NCI-H146 treated with DMSO at 0.1 percent for 48 hours (cell line): ENCODE measurements at regions not wholly inside any gene's neighbourhood (a gene's known extent, or its start where the extent isn't known, plus 50 kb on each side); places are given as distances from the start of the nearest gene placed in this dataset.

Source experiments
- DNase-seq: peaks from one replicate; lab custom pipeline; 2025; ENCODE audit not compliant: unreplicated experiment; lab: John Stamatoyannopoulos, UW

DNA sequence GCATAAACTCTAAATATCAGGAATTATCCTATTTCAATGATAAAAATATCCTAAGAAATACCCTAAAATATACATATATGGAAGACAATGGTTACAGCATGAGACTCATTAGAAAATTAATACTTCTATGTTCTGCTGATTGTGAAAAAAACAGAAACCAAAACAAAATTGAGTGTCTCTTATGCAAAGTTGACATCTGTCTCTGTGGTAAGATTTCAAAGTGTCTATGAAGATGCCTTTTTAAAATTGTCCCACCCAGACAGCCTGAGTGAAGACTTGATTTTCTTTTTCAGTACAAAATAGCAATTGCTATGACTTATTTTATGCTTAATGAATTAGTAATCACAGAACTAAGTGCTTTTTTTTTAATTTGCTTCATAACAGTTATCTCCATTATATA is 1368.4 kb upstream of the LRRTM1 start:
- no peak for DNase-seq

DNA sequence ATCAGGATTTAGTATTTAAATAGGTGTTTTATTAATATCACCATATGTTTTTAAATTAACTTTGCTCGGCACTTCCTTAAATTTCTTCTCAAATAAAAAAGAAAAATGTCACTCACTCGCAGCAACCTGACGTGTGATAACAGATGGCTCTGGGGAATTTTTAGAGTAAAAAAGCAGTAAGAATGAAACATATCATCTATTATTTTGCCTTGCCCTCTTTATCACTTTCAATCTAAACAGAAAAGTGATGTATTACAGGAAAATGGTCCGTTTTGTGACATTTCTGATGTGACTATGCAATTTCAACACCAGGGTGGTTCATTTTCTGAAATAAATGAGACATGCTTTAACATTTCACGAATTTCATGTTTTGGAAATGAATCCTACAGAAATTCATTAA is 1368.0 kb upstream of the LRRTM1 start:
- no peak for DNase-seq

DNA sequence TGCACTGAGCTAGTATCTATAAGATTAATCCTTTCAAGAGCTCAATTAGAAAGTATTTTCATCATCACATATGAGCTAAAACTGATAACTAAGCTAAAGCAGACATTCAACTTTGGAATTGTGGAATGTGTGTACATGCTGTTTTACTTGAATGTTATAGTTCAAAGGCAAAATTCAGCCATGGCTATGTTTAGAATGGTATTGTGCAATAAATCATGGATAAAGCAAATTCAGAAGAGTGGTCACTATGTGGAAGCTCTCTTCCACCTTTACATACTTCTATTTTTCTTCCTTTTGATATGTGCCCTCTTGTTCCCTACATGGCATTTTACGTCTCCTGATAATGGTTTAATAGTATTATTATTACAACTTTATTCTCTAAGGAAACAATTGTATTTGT is 1366.3 kb upstream of the LRRTM1 start:
- DNase-seq = no peak

DNA sequence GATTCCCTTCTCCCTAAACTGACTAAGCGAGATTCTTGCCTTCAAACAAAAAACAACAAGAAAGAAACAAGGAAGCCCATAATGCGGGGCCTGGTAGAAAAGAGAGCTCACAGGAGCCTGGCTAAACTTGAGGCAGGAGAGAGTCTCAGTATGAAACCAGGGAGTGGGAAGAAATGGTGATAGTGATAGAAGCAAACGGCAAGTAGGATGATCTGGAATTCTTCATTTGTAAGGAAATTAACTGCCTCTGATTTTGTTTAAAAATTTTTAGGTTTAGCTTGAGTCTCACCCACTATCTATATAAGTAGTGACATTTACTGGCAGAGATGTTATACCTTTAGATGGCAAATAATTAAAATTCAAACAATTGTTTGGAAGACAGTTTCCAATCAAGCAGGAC is 1356.5 kb upstream of the LRRTM1 start:
- no peak for DNase-seq

DNA sequence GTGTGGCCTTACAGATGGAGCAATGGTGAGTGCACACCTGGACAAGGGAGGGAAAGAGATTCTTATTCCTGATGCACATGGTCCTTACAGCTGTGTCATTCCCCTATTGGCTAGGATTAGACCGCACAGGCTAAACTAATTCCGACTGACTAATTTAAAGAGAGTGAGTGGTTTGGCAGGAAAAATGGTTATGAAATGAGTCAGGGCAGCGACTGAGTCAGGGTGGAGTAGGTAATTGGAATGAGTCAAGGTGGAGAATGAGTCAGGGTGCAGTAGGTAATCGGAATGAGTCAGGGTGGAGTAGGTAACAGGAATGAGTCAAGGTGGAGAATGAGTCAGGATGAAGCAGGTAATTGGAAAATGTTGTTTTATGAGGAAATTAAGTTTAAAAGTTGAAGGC is 1353.7 kb upstream of the LRRTM1 start:
- no peak for DNase-seq

DNA sequence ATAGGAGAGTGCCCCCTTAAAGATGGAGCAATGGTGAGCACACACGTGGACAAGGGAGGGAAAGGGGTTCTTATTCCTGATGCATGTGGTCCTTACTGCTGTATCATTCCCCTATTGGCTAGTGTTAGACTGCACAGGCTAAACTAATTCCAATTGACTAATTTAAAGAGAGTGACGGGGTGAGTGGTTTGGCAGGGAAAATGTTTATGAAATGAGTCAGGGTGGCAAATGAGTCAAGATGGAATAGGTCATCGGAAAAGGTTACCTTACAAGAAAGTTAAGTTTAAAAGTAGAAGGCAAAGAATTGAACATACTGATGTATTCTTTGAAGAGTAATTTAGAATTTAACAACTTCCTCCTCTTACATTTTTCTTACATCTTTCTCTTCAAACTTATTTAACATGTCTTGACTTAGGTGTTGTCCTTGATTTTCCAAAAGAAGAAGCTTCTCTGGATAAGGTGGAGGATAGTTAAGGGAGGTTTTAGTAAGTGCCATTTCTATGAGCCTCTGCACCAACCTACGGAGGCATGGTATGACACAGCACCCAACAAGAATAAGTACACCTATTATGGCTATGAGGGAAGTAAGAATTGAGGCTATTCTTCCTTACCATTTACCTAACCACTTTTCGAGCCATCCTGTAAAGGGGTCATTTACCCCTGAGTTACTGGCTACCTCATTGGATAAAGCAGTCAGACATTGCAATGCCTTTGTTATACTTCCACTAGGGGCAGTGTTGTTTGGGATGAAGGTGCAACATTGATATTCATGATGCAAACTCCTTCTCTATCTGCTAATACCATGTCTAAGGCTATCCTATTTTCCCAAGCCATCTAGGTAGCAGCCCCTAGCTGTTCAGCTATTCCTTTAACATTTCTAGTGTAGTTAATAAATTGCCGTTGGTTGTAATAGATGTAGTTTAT is 1345.8 kb upstream of the LRRTM1 start:
- DNase-seq = no peak

DNA sequence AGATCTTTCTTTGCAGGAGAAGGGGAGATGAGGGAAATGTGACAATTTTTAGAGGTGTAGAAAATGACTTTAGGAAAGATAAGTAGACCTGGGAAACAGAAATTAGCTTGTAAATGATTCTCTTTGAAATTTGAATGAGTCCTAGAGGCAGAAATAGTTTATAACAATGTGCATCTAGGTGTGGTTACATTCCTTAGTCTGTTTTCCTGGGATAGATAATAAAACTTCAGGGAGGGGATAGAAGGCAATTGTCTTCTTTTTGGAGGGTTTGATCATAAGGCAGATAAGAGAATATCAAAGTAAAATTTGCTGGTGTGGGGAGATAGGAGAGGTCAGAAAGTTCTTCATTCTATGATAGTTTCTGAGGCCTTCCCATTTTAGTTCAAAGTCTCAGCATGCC is 1344.3 kb upstream of the LRRTM1 start:
- DNase-seq = no peak

DNA sequence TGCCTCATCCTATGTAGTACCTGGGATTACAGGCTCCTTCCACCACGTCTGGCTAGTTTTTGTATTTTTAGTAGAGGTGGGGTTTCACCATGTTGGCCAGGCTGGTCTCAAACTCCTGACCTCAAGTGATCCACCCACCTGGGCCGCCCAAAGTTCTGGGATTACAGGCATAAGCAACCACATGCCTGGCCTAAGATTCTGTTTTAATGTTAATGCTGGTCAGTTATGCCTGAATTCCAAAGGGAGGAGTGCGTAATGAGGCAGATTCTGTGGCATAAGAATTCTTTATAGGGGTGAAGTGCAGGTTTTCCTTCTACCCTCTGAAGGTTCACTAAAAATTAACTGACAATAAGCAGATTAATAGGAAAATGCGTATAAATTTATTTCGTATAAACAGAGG is 1343.8 kb upstream of the LRRTM1 start:
- DNase-seq = no peak

DNA sequence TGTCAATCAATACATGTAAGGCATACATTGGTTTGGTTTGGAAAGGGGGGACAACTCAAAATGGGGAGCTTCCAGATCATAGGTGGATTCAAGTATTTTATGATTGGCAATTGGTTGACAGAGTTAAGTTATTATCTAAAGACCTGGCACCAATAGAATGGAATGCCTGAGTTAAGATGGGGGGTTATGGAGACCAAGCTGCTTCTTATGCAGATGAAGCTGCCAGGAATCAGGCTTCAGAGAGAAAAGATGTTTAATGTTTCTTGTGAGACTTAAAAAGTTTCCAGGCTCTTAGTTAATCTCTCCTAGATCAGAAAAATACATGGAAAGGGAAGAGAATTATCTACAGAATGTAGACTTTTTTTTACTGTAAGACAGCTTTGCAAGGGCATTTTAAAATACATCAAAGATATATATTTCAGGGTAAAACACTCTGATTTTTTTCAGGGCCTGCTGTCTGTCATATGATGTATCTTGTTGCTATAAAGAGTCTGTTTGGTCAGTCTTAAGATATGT is 1343.2 kb upstream of the LRRTM1 start:
- no peak for DNase-seq

DNA sequence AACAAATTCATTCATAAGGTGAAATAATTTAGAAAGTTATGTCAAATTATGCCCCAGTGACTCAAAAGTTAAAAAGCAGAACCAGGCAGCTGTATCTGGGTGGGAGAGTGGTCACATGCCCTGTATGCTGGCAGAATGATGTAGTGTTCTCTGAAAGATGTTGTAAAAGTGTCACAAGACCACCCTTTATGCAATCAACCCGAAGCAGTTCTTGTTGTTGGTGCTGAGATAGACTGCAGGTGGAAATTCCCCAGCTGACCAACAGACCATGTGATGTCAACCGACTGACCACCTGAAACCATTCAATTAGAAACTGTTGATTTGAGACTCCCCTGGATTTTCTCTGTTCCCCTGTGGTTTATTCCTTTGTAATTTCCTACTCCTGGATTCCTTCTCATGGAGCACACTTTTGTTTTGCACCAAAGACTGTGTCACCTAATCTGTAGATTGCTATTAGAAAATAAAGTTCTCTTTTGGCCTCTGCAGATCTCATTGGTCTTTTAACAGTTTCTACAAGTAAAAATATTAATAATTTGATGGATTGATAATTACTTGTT is 1341.3 kb upstream of the LRRTM1 start:
- DNase-seq = no peak

DNA sequence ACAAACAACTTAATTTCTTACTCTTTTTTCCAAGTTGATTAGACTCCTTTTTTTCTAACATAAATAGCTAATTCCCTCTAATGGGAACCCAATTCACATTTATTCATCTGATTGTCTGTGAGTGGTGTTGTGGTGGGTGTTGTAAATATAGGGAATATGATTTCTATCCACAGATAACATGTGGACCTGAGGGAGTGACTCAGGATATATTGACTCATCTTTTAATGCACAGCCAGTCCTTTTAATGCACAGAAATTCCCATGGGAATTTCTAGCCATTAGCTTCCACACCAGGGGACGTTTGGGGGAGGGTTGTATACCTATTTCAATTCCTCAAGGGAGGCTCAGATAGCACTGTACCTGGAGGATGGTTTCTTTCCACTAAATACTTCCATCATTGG is 1339.6 kb upstream of the LRRTM1 start:
- DNase-seq = no peak

DNA sequence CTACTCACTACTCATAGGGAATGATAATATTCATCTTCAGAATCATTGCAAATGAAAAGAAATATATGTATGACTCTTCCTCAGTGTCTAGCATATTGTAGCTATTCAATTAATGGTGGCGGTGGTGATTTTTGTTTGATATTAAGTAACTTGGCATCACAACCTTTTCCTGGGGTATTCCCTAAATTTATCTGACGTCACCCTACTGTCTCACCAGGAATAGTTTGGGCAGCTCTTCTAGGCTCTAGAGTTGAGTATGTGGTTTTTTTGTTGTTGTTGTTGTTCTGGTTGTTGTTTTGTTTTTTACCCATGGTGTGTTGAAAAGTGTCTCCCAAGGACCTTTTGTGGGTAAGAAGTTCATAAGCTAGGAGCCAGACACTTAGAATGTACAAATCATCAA is 1320.3 kb upstream of the LRRTM1 start:
- no peak for DNase-seq

DNA sequence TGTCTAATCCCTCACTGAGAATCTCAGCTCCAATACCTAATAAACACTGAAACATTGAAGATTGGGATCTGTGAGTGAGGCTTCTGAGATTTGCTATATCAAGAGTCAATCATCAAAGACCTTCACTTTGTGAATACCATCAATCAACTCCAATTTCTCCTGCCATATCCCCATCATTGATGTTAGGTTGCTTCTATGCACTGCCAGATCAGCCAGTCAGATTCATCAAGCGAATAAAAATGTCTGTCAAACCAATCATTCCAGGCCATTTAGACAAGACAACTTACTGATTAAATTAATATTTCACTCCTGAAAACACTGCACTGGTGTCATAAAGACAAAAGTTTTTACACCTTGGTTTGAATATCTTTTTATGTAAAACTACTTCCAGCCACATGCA is 1295.5 kb upstream of the LRRTM1 start:
- no peak for DNase-seq

DNA sequence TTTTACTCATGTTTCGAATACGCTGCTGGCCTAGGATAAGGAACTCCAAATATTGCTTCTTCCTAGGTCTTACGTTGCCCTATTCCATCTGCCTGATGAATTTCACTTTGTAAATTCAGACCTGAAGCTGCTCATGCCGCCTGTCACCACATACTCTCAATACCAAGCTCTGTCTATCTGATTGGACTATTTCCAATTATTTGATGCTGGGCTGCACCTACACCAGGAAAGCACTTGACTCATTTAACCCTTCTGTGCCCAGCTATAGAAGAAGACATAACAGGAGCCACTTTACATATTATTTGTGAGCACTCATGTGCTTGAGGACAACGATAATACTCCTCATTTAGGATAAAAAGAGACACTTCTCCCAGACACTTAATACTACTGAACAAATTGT is 1293.9 kb upstream of the LRRTM1 start:
- DNase-seq = no peak

DNA sequence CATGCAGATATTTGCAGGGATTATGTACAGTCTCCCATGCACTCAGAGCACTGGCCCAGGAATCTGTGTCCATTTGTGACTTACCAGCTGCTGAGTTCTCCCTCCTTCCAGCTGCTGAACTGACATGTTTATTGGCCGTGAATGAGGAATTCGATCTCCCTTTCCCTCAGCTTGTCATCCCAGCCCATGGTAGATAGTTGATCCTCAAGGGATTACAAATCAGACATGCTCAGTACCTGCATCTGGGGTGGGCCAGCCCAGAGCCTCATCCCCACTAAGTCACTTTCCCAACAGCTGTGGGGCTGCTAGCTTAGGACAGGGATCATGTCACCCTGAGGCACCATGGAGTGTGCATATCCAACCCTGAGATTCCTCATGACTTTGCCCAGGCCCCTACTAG is 1284.9 kb upstream of the LRRTM1 start:
- no peak for DNase-seq

DNA sequence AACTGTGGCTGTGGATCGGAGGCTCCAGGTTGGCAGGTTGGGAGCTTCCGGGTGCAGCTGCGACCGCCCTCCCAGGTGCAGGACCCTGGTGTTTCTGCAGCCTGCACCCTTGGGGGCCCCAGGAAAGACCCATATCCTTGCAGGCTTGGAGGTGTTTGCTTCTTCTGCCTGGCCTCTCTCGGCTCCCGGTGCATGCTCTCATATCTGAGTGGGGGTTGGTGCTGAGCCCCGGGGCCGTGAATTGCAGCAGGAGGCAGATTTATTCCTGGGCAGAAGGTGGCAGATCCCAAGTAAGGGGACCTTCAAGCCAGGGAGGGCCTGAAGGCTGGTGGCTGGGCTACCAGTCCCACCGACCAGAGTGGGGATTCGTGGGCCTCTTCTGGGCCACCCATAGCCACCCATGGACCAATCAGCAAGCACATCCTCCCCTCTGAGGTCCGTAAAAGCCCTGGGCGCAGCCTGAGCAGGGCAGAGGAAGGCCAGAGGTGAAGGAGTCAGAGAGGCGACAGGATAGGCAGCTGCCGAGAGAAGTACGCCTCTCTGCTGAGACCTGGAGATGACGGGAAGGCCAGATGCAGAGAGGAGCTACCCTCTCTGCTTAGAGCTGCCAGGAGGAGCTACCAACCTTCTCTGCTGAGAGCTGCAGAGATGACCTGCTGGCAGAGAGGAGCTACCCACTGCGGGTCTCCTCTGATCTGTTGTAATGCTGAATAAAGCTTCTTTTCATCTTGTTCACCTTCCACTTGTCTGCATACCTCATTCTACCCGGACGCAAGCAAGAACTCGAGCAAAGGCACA is 1279.0 kb upstream of the LRRTM1 start:
- DNase-seq = no peak

DNA sequence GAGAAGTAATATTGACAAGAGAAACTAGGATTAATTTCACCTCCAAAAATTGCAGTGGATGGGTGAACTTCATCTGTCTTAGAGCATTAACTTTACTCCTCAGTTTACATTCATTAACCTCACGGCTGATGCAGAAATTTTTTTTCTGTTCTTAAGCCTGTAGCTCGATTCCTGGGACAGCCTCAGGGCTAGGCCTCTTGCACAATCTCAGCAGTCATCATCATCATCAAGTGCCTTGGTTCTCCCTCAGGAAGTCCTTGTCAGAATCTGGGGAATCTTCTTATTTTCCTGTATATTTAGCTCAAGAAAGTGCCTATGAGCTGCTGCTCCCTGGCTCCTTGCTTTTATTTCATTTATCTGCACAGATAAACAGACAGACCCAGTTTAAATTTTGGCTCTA is 1272.2 kb upstream of the LRRTM1 start:
- DNase-seq = no peak

DNA sequence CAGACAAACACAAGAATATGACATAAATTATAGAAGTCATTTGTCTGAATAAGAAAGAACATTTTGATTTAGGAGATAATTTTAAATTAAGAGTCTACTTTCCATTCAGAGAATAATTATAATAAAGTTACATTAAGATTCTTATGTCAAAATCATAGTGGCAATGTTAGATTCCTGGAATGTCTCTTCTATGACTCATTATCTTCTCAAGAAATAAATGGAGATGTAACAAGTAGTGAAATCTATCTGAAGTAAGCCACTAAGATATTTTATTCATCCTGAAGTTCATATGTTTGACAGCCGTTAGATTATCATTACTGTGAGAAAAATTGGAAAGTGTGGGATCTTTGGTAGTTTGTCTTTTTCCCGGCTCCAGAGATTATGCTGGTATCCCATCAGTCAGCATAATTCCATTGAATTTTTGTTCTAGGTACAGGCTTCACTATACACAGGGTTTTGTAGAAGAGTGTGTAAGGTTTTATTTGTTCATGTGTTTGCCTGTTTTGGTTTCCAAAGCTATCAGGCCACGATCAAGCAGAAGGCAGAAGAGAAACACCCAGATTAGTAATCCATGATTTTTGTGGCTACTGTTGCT is 1246.6 kb upstream of the LRRTM1 start:
- no peak for DNase-seq

DNA sequence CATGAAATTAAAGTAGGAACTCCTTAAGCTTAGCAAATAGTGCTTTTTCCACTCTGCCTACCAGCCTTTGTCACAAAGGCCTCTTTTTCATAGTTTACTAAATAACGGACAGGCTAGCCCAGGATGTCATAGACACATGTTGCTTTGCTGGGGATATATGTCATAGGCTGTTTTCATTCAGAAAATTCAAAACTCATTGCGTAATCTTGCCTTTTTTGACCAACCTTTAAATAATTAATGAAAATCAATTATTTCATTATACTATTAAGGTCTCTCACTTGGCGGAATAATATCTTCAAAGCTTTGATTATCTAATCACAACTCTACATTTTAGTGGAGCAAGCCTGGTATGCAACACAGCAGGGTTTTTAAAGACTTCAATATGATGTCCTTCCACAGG is 1245.7 kb upstream of the LRRTM1 start:
- DNase-seq = no peak

DNA sequence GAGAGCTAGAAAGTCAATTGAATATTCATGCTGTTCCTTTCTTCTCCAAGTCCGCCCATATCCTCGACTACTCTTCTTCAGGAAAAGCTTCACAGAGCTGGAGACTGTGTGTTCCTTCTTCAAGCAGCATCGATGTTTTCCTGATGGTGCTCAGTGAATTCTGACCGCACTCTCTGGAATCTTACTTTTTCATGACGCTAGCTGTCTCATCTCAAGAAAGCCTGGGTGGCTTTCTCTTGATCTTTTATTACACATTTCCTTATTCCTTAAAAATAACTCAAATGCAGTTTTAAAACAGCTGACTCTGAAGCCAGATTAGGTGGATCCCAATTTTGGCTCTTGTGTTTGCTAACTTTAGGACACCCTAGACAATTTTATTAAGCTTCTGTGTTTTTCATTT is 1245.1 kb upstream of the LRRTM1 start:
- DNase-seq = no peak

DNA sequence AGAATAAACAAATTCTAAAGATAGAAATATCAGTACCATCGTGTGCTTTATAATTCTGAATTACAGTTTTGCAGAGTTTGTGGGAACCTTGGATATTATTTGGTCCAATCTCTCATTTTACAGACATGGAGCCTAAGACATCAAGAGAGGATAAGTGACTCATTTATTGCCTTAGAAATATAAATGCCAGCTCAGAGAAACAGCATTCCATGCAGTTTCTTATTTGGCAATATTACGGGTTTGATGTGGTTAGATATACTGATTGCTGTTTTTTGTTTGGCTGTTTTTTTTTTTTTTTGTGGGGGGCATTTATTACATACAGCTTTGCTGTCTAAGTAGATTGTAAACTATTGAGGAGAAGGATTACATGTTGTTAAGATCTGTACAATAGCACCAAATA is 1241.1 kb upstream of the LRRTM1 start:
- no peak for DNase-seq
